ENCODE measurements at regions not wholly inside any gene's neighbourhood (a gene's known extent, or its start where the extent isn't known, plus 50 kb on each side); places are given as distances from the start of the nearest gene placed in this dataset.

- TF ChIP-seq EP300 (IDR thresholded peaks at IDR 0.05) (no peak), CTCF (IDR thresholded peaks at IDR 0.05) (no peak), POLR2A (IDR thresholded peaks at IDR 0.05) (no peak)
These were observed 218.0 kb upstream of the ROBO1 start for GRCh38 chr3:79985816-79986215.

Data from suprapubic skin (tissue), 3 donors.